Embryonic facial prominence (tissue), 1 donor: ENCODE measurements at regions not wholly inside any gene's neighbourhood (a gene's known extent, or its start where the extent isn't known, plus 50 kb on each side); places are given as distances from the start of the nearest gene placed in this dataset.

Source experiments
- DNase-seq: peaks from one replicate; pipeline ENCODE4 v3.0.0-alpha.2; 2016; ENCODE audit errors: extremely low spot score

DNA sequence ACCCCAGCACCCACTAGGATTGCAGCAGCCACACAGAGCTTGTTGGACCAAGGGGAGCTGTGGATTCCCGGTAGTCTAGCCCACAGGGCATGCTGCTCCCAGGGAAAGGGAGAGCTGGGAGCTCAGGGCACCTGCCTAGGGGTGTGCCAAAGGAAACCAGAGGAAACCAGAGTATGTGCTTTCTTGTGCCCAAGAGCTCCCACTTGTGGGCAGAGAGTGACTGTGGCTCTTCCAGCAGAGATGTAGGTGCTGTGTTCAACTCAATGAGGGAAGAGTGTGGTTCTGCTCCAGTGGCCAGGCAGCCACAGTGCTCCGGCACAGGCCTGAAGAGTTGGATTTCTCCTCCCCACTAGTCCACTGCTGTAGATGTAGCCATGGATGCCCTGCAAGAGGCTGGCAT is 1050.0 kb upstream of the INTU start:
- DNase-seq, result no peak

DNA sequence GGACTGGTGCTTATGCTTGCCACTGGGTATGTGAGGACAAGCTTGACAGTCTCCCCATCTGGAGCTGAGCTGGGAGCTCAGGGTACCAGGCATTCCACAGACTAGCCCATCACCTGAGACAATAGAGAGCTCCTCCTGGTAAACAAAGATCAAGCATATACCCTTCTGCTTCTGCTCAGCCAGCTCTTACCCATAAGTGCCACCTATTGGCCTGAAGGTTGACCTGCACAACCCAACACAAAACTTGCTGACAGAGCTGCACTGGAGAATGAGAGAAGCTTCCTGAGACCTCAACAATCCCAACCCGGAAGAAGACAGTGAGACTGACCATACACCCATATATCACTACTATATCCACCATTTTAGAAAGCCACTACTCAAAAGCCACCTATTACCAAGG is 1049.2 kb upstream of the INTU start:
- no peak for DNase-seq

DNA sequence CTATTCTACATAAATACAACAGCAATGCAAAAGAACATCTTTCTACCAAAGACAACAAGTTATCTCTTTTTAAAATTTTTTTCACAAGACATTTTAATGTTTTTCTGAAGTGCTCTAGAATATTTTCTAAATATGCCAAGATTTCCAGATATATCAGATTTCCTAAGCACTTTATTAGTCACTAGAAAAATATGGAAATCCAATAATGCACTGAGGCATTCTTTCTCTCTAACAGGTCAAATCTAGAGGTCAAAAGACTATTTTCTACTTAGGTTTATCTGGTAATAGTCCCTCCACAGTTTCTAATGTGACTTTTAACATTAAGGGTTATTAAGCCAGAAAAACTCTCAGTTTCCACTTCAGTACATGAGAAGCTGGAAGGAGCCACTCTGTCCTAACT is 1041.2 kb upstream of the INTU start:
- DNase-seq, result no peak

DNA sequence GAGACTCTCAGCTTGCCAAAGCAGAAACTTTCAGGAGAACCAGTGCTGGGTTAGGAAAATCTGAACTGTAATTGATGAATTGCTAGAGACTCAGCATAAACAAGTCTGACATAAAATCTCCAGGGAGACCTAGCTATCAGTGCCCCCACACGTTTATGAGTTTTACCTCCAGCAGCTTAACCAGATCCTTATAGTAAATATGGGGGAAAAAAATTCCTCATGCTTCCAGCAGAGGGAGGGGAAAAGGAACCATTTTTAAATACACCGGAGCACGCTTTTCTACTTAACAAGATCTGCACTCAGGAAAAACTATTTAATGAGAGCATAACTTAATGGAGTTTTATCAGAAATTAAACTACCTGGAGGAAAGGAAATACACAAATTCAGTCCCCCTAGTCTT is 1040.7 kb upstream of the INTU start:
- no peak for DNase-seq

DNA sequence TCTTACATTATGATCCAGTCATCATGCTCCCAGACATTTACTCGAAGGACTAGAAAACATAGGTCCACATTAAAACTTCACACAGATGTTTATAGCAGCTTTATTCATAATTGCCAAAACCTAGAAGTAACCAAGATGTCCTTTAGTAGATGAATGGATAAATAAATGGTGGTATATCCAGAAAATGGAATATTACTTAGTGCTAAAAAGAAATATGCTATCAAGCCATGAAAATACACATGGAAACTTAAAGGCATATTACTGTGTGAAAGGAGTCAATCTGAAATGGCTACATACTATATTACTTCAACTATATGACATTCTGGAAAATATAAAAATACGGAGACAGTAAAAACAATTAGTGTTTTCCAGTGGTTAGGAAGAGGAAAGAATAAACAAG is 1039.1 kb upstream of the INTU start:
- DNase-seq, result no peak

DNA sequence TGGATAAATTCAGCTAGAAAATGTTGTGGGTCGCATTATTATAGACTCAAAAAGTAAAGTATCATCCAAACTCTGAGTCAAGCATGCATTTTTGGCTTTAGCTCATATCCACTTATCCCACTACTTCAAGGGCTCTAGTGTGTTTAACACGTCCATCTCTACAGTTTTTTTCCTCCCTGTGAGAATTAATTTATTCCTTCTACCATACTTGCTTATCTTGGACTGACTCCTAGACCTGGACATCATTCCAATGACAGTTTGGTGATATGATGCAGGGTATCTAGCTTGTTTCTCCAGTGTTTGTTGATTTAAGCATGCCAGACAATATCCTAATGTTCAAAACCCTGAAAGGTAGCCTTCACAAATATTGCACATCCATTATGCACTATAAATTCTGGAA is 1037.1 kb upstream of the INTU start:
- no peak for DNase-seq

DNA sequence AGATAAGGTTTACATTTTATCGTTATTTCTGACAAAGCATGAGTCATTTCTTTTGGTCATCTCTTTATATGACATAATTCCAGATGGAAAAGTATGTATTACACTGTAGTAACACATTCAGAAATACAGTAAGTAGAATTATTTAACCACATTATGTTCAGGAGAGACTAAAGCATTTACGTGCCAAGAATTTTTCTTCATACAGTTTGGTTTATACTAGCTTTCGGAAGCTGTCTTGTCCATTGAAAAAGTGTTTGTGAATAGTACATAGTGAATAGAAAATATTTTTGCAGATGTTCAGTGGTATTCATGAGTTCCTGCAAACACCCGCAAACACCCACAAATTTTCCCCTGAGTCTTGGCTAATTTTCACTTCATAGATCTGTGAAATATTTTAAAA is 1033.0 kb upstream of the INTU start:
- DNase-seq, result no peak

DNA sequence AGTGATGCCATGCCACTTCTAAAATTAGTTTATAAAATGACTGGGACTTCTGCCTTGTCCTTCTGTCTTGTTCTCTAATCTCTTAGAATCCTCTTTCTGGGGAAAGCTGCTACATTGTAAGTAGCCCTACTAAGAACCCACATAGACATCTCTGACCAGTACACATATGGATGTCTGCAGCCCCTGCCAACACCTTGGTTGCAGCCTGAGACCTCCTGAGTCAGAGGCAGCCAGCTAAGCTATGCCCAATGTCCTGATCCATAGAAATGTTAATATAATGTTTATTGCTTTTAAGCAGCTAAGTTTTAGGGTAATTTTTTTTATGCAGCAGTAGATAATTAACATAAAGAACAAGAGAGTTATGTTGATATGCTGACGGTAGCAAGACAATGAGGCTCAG is 1029.5 kb upstream of the INTU start:
- no peak for DNase-seq

DNA sequence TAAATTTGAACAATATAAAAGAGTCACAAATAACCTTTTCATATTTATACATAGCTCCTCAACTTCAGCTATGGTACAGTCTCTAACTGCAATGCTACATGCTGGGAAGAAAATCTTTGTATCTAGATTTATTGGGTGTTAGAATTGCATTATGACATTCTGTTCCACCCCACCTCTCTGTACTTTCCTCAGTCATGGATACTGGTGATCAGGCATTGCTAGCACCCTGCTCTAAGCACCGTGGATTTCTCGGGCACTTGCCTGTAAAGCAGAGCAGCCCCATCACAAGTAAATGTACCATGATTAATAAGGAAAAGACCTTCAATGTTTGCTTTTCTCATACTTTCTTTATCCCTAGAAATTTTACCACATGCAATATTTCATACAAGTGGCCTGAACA is 1028.9 kb upstream of the INTU start:
- DNase-seq, result no peak

DNA sequence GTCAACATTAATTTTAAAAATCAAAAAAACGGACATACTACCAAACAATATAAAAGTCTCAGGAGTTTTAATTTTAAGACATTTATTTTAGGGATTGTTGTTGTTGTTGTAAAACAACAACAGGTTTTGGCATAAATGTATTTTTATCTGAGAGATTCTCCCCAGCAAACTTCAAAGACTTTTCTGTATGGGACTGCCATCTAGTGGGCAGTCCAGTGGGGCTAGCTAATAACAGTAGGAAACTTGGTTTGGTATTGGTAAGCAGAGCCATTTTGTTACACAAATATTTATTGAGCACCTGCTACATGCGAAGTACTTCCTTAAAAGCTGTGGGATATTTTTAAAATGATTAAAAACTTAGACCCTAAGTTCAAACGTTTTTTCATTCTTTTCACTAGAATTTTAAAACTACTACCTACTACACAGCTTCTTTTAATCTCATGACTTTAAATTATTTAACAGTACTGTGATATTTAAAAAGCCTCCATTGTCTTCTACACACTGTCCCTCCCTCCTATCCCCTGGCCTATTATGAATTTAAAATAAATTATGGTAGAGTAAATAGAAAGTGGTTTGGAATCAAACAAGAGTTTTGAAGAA is 1028.4 kb upstream of the INTU start:
- no peak for DNase-seq

DNA sequence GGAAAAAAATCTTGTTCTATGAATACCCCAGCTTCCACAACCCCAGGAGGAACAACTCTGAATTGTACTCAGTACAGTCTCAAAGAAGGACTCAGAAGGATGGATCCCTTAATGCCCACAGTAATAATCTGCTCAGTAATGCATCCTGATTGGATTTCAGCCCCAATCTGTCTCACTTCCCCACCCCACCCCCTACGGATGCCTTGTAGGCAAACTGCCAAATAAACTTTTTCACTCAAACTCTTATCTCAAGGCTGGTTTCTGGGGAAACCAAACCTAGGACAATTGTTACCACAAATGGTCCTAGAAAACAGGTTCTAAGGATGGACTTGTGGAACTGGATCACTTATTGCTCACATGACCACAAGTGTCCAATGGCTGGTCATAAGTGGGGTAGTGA is 1021.8 kb upstream of the INTU start:
- no peak for DNase-seq

DNA sequence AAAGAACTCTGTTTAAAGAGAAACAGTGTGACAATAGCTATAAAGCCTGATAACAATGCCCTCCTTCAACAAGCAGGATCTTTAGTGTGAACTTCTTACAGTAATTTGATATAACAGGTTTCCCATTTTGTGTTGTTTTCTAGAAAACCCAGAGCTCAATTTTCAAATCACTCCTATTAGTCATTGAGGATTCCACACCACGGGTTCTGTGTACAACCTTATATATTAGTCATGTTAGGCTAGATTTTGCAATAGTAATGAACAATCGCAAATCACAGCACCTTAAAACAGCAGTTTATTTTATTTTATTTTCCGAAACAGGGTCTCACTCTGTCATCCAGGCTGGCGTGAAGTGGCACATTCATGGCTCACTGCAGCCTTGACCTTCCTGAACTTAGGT is 1020.9 kb upstream of the INTU start:
- no peak for DNase-seq

DNA sequence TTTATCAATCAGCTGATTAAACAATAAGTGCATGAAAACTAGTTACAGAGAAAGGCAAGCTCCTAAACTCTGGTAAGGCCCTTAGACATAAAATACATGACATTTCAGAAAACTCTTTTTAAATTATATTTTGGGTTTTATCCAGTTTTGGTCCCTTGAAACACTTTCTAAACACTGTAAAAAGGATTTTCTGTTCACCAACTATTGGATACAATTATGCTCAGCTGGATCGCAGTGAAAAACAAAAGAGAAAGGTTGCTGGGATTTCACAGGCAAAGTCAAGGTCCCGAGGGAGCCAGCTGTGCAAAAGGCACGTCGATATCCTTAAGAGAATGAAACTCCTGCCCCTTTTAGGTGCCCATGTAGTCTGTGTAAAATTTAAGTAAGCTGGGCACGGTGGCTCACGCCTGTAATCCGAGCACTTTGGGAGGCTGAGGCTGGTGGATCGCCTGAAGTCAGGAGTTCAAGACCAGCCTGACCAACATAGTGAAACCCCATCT is 1018.4 kb upstream of the INTU start:
- DNase-seq, result no peak

DNA sequence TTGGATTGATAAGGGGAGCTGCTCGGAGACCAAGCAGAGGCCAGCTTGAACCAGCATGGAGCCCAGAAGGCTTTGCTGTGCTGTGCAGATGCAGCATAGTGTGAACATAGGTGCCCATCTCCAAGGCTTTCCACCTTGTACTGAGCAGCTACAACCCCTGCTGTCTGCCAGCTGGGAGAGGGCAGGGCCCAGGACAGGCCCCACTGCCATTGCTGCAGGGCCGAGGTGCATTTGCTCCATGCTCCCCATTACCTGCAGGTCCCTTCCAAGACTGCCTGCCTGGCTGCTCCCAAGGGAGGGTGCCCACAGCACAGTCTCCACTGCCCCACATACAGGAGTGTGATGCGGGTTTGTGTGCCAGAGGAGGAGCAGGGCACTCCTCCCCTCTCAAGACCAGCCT is 1016.0 kb upstream of the INTU start:
- DNase-seq, result no peak

DNA sequence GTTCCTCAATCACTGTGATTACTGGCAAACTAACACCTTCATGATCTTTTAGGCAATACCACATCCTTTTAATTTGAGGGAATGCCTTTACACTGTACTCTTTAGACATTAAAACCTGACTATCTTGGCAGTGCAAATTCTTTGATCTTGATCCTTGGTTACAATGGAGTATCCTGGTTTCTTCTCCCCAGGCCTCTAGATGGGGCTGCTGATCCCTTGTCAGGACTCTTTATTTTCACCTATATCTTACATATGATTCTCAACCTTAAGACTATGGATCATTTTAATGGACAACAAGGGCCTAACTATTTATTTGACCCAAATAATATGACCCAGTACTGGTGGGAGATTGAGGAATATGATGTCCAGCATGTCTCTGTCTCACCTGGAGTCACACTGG is 1005.5 kb upstream of the INTU start:
- no peak for DNase-seq

DNA sequence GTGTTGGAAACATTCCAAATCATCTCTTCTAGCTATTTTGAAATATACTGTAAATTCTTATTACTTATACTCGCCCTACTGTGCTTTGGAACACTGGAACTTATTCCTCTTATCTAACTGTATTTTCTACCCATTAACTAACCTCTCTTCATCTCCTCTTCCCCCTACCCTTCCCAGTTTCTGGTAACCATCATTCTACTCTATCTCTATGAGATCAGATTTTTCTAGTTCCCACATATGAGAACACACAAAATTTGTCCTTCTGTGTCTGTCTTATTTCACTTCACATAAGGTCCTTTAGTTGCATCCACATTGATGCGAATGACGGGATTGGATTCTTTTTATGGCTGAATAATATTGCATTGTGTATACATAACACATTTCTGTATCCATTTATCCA is 1003.8 kb upstream of the INTU start:
- no peak for DNase-seq

DNA sequence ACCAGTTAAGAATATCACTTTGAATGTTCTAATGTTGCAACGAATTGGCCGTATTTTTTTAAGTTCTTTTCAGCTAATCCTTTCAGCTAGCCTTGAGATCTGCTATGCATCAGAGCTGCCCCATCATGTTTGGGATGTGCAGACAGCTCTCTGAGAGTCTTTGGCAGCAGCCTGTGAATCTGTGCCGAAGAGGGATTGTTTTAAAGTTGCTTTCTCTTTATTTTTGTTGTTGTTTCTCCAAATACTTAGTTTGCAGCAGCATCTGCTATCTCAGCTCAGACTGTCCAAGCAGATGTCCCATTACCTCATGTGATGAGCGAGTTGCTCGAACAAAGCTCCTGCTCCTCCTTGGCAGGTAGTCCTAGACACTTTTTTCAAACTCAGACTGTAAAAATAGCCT is 1002.5 kb upstream of the INTU start:
- no peak for DNase-seq

DNA sequence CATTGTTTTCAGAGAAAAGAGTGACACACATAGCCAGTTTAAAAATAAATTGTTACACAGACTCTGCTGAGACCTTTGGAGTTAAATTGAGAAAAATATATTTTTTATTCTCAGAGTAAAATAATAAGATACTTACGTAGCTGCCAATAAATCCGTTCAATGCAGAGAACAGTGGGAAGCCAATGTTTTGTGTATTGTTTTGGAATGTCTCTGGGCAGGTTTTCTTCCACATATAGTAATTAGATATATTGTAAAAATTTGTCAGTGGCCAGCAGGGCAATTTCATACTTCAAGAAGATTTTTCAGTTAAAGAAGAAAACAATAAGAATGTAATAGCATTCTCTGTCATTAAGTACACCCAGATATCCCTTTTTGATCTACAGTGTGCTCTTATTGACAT is 999.5 kb upstream of the INTU start:
- DNase-seq, result no peak

DNA sequence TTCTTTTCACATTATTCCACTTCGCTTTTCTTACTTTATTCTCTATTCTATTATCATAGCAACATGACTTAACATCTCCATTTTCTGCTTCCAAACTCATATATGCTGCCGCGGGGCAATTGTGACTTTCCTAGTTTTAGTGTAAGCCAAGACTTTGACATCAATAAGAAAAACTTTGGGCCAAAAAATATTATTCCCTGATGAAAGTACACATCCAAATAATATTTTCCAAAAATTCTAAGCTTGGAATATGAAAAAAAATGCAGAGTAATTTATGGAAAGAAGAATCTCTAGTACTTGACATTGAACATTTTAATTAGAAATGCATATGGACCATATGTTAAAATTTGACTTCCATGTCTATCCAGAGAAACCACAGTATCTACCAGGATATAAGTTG is 995.1 kb upstream of the INTU start:
- no peak for DNase-seq

DNA sequence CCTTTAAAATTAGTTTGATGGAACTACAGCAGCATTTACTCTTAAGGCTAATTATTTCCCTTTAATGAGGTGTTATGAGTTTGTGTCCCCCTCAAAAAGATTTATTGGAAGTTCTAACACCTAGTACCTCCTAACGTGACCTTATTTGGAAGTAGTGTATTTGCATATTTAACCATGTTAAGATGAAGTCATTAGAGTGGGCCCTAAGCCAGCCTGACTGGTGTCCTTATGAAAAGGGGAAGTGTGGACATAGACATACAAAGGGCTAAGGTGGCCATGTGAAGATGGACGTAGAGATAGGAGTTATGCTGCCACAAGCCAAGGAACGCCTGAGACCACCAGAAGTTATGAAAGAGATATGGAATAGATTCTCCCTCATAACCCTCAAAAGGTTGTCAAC is 985.4 kb upstream of the INTU start:
- DNase-seq, result no peak

DNA sequence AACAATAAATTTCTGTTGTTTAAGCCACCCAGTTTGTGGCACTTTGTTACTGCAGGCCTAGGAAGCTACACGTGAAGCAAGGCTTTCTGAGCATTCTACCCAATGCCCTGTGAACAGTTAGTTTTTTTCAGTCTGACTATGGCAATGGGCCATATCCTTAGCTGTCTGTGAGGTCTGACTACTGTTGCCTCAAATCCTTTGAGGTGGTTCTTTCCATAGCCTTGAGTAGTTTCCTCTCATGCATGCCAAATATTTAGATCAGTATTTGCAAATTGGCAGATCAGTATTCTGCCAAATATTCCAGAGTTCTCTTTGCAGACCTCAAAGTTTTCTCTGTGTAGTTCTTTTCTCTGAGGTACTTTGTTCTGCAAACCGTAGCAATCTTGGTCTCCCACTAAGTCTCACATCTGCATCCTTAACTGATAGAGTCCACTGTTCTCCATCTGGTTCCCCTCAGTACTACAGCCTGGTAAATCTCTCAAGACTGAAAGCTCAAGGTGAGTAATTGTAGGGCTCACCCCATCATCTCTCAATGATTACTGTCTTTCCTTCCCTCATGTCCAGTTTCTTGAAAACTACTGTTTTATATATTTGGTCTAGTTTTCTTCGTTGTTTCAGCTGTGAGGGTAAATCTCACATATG is 984.9 kb upstream of the INTU start:
- DNase-seq, result no peak

DNA sequence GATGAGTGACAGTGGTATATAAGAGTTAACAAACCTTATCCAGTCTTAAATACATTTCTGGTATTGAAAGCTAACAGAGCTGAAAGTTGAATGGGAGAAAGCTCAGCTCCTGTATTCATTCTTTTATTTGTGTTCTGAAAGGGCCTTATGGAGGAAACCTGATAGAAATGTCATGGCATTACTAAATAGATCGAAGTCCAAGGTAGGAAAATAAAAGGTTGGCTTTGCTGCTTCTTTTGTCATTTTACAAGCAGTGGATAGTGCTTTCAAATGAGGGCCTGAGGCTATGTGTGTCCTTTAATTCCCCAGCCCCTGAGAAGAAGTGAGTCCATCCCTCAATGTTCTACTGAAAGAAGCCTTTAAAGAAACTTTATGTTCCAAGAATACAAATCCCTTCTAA is 974.3 kb upstream of the INTU start:
- no peak for DNase-seq

DNA sequence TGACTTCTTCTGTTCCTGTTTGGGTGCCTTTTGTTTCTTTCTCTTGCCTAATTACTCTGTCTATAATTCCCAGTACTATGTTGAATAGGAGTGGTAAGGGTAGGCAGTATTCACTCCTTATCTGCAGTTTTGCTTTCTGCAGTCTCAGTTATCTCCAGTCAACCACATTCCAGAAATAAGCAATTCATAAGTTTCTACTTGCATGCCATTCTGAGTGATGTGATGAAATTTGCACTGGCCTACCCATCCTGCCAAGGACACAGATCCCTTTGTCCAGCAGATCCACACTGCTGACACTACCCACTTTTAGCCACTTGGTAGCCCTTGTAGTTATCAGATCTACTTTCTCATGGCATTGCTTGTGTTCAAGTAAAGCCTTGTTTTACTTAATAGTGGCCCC is 971.6 kb upstream of the INTU start:
- no peak for DNase-seq

DNA sequence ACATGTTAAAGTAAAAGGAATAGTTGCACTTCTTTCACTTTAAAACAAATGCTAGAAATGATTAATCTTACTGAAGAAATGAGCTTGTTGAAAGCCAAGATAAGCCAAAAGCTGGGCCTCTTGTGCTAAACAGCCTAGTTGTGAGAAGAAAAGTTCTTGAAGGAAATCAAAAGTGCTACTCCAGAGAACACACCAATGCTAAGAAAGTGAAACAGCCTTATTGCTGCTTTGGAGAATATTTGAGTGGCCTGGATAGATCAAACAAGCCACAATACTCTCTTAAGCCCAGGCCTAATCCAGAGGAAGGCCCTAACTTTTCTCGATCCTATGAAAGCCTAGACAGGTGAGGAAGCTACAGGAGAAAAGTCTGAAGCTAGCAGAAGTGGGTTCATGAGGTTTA is 967.9 kb upstream of the INTU start:
- DNase-seq, result no peak
